Fibroblast of mammary gland (primary cell): ENCODE measurements at regions not wholly inside any gene's neighbourhood (a gene's known extent, or its start where the extent isn't known, plus 50 kb on each side); places are given as distances from the start of the nearest gene placed in this dataset.

Experiments used
- DNase-seq: peaks from one replicate; pipeline ENCODE4 v3.0.0-alpha.2; 2010; ENCODE audit warnings: low read depth
- H3K4me3 ChIP-seq: 2 replicates; pipeline ENCODE4 v1.5.1; 2011; ENCODE audit warnings: low read depth, mild to moderate bottlenecking, low read length, moderate library complexity; ENCODE audit not compliant: control insufficient read depth
- CTCF ChIP-seq: conservative IDR thresholded peaks from 2 replicates; pipeline ENCODE4 v1.5.1; 2011; ENCODE audit warnings: low read depth, low read length, inconsistent platforms; ENCODE audit not compliant: control insufficient read depth, insufficient read depth

- no peak overlapping the region for H3K4me3 ChIP-seq
- TF ChIP-seq CTCF = no peak
- DNase-seq = no peak
Measured at GRCh38 chr14:95024380-95024779, 132.9 kb downstream of the DICER1 start.

GRCh38 chr14:95023886-95024285, 133.4 kb downstream of the DICER1 start:
- no peak for TF ChIP-seq CTCF
- DNase-seq = peak; percentile 72
- no peak overlapping the region for H3K4me3 ChIP-seq

GRCh38 chr14:95023115-95023514, 134.2 kb downstream of the DICER1 start:
- TF ChIP-seq CTCF = no peak

GRCh38 chr14:95021588-95021987, 135.7 kb downstream of the DICER1 start:
- no peak overlapping the region for H3K4me3 ChIP-seq
- TF ChIP-seq CTCF = no peak
- DNase-seq = no peak

More at GRCh38 chr14:95023115-95023514, 134.2 kb downstream of the DICER1 start:
- H3K4me3 ChIP-seq = no peak overlapping the region
- DNase-seq = no peak

- TF ChIP-seq CTCF = no peak
- DNase-seq = peak; percentile 56
- no peak overlapping the region for H3K4me3 ChIP-seq
Measured at GRCh38 chr14:95018821-95019220, 138.5 kb downstream of the DICER1 start.

- DNase-seq = peak; percentile 8
- no peak for TF ChIP-seq CTCF
- H3K4me3 ChIP-seq = no peak overlapping the region
Measured at GRCh38 chr14:95015046-95015445, 142.3 kb downstream of the DICER1 start.

GRCh38 chr14:95014036-95014435, 143.3 kb downstream of the DICER1 start:
- no peak for DNase-seq
- H3K4me3 ChIP-seq = no peak overlapping the region
- TF ChIP-seq CTCF = no peak
